ENCODE measurements at regions not wholly inside any gene's neighbourhood (a gene's known extent, or its start where the extent isn't known, plus 50 kb on each side); places are given as distances from the start of the nearest gene placed in this dataset.
A peak's percentile ranks its signal among the peaks of the same experiment; 100 is the strongest.

DNA sequence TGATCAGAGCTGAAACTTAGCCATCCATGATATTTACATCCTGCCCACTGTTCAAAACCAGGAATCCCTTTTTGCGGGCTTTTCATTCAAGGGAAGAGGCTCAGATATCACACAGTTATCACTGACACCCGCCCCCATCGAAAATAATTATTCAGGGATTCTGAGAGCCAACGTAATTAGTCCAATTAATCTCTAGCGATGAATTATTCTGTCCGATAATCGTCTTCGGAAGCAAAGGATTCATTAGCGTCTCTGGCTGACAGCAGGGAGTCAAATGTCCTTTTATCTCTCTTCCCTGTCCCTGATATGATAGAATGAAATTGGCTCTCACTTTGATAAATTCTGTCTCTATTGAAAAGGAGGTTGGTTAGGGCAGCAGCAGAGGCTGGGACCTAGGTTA lies 140.4 kb upstream of the IPO9 start:
- DNase-seq, result no peak

DNA sequence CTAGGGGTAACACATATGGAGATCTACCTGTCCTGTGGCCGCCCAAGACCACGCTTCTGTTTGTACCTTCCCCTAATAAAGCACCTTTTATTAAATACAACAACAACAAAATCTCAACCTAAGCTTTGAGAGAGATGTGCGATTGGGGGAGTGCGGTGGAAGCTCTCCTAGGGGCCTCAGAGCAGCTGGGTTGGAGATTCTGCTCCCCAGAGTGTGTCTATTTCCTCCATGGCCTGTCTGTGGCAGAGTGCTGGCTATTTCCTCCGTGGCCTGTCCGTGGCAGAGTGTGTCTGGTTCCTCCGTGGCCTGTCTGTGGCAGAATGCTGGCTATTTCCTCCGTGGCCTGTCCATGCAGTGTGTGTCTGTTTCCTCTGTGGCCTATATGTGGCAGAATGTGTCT lies 139.3 kb upstream of the IPO9 start:
- DNase-seq, result no peak

DNA sequence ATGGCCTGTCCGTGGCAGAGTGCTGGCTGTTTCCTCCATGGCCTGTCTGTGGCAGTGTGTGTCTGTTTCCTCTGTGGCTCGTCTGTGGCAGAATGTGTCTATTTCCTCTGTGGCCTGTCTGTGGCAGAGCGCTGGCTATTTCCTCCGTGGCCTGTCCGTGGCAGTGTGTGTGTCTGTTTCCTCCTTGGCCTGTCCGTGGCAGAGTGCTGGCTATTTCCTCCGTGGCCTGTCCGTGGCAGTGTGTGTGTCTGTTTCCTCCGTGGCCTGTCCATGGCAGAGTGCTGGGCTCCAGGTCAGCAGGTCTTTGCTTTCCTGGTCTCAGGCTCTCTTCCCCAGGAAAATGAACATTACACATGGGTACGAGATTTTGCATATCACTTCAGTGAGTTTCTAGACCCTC lies 138.4 kb upstream of the IPO9 start:
- DNase-seq, result no peak

DNA sequence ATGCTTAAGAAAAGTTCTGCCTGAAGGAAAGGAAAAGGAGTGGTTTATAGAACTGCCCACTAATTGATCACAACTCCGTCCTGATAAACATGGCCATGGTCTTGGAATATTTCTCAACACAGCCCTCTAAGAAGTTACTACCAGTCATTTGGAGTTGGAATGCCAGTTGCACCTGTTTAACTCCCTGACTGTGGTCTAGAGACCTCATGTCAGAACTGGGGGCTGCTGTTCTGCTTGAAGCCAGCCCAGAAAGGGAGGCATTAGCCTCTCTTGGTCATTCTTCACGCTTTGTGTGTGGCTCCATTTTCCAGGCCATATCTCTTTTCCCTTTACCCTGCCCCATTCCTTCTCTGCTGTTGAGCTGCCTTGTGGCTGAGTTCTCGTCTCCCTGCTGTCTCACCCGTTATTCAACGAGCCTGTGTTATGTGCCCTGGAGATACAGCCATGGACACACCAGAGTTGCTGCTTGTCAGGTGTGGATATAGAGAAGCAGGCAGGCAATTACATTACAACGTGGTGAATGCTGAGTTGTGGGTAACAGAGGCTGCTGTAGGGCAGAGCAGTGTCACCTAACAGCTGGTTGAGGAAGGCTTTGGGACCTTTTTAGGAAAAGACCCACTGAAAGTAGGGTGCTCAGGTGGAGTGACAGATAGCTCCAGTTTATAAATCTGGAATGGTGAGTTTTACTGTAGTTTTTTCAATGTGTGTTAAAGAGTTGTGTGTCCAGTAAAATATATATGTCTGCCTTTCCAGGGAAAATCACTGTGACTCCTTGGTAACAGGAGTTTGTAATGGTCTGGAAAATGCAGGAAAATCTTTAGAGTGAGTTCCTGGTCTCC lies 137.0 kb upstream of the IPO9 start:
- DNase-seq, result no peak

DNA sequence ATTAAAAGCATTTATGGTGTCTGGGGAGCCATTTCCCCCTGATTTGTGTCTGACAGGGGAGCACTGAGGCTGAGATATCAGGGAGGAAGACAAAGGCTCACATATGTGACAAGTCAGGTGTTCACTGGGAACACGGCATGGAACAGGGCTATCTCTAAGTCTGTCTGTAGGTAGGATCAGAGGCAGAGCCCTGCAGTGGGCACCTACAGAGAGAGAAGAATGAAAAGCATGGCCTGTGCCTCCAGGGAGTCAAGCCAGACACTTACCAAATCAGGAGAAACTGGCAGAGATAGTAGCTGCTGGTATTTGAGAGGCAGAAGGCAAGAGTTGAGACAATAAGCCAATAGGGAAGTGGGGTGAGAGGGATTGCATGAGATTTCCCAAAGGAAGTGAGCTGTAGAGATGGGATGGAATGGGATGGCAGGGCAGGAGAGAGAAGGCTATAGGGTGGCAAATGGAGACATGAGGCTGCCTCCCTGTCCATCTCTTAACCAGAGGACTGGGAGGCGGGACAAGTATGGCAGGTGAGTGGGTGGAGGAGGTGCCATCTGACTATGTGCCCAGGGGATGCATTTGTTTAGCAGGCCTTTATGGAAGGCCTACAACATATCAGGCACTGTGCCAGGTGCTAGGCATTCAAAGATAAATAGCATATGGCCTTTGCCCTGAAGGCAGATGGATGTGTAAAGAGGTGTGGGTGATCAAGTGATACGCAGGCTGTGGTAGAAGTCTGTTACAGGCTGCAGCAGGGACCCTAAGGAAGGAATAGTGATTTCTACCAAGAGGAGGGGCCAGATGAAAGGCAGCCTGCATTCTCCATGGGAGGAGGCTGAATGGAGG lies 136.2 kb upstream of the IPO9 start:
- no peak for DNase-seq

DNA sequence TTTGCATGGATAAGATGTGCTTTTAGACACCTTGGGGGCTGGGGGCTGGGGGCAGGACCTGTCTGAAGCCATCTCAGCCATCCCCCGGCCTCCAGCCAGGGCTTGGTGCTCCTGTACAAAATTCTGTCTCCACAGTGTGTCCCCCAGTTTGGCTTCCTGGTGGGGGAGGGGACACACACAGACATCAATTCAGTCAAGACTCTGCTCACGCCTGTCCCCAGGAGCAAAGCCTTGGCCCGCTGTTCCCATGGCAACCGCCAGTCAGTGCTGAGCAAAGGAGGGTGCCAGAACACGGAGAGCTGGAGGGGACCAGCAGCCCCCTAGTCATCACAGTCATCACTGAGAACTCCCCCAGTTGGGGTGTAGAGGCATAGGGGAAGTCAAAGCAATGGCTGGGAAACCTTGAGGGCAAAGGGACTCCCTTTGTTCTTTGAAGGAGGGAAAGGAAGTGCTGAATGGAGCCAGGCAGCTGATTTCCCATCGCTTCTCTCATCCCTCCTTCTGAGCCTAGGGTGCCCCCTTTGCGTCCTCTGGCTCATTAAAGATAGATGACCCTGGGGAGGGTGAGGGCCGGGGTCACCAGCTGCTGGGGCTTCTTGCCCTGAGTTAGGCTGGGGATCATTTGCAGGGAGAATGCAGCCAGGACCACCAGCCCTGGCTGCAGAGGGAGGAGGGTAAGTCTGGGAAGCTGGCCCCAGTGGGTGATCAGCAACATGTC lies 134.9 kb upstream of the IPO9 start:
- no peak for DNase-seq

DNA sequence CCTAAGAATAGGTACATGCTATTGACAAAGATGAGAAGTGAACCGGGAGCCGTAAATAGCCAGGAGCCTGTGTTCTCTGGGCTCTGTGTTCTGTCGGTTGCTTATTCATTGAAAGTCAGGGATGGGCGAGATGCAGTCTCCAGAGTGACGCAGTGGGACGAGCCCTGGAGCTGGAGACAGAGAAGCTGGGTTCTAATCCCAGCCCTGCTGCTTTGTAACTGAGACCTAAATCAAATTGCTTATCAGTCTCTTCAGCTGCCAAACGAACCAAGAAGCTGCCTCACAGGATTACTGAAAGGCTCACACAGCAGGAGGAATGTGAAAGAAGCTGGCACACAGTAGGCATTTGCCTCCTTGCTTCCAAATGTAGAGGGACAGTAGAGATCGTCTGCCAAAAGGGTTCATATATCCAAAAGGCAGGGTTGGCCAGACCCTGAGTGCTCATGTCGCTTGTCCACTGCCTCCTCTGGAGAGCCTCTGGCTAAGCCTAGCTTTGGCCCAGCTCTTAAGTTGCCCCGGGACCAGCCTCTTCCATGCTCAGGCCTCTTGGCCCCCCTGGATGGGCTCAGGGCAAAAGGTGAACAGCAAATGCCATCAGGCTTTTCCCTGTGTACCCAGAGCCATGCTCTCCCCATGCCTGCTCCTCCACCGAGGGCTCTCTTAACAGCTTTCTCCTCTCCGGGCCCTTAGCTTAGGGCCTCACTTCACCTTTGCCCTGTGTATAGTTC lies 134.2 kb upstream of the IPO9 start:
- DNase-seq, result no peak

DNA sequence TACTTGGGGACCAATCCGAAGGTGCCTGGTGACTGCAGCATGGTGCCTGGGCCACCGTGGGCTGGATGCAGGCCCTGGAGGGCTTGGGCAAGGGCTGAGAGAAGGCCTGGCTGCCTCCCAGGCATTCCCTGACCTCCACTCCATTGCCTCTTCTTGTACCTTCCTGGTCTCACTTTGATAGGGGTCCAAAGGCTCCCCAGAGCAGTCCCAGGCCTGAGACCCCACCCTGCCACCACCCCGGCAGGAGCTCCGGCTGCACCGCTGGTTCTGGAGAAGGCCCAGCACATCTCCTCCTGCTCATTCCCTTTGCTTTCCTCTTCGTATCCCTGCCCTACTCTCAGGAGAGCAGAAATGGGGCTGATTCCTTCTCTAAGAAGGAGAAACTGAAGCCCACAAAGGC lies 133.3 kb upstream of the IPO9 start:
- no peak for DNase-seq

DNA sequence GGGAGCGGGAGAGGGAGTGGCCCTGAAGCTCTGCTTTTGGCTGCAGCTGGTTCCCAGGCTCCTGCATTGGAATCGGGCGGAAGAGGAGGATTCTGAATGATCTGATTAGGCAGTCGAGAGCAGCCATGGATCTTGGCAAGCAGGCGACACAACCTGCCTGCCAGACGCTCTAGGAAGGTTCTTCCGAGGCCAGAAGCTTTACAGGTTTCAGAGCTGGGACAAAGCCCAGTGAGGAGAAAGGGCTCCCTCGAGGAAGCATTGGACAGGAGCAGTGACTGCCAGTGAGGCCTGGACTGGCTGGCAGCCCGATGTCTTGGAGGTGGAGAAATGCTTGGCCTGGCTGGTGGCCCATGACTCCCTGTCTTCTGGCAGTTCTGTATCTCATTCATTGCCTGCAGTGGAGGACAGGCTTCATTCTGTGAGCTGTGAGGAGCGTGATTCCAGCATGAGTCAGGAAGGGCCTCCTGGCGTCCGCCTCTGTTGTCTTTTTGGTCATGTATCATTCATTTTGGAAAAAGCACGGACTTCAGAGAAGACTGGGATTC lies 132.7 kb upstream of the IPO9 start:
- peak; percentile 77 for DNase-seq

DNA sequence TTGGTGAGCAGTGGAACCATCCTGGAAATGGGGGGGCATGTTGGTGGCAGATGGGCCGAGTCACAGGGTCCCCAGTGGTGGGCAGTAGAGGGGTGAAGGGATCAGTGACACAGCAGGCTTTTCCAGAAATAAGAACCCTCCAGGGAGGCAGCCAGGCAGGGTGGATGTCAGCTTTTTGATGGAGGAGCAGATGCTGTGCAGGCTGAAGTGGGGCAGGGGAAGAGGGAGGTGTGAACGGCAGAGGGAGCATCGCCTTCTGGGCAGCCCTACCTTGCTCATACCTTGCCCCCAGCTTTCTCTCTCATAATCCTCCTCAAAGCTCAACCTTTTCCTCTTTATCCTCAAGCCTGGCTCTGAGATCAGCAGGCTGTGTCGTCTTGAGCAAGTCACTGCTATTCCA lies 131.8 kb upstream of the IPO9 start:
- DNase-seq, result no peak

DNA sequence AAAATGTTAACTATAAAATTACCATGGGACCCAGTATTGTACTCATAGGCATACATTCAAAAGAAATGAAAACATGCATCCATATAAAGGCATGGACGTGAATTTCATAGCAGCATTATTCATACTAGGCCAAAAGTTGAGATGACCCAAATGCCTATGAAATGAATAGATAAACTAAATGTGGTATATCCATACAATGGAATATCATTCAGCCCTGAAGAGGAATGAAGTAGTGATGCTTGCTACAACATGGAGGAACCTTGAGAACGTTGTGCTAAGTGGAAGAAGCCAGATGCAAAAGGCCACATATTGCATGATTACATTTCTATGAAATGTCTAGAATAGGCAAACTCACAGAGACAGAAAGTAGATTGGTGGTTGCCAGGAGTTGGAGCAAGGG lies 127.1 kb upstream of the IPO9 start:
- DNase-seq, result no peak

DNA sequence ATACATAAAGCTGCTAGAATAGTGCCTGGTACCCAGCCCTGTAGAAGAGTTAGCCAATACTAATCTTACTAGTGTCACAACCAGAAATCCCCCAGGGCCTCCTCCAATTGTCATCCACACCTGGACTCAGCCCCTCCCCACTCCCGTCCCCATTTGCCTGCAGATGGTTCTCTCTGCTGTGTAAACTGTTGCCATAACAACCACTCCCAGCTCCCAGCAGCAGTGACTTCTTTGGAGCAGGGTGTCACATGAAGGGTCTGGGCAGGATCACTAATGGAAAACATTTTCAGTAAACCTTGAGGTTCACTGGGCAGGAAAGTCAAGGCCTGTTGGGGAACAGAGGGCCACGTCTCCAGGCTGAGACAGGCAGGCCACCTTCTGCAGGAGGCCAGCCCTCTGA lies 126.0 kb upstream of the IPO9 start:
- DNase-seq, result no peak

DNA sequence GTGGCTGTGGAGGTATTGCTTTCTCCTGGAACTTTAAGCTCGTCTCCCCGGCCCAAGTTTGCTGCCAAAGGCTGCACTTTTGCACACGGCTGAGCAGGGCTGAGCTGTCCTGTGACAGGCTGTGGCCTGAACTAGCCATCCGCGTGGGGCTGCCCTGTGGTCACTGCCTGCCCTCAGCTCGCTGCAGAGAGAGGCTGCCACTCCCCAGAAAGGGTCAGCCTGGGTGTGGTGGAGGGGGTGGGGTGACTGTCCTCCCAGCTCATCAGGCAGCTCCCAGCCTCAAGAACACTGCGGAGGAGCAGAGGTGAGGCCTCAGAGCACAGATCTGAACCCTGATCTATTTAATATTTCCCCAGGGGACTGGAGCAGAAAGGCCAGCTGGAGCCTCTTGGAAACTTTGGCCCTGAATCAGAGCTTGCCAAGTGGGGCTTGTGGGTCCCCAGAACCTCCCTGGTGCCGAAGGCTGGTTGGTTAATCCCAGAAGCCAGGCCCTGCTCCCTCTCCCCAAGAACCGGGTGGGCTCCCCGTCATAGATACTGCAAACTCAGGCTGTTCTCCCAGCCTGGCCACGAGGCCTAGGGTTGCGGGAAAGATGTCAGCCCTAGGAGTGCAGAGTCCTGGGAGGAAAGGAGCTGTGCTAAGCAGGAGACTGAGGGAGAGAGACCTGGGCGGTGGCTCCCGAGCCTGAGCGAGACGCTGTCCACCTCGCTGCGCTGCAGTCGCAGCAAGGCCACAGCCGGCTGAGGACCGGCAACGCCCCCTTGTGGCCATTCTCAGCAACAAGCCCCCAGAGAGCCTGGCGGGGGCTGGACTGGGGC lies 125.1 kb upstream of the IPO9 start:
- peak; percentile 76 for DNase-seq

DNA sequence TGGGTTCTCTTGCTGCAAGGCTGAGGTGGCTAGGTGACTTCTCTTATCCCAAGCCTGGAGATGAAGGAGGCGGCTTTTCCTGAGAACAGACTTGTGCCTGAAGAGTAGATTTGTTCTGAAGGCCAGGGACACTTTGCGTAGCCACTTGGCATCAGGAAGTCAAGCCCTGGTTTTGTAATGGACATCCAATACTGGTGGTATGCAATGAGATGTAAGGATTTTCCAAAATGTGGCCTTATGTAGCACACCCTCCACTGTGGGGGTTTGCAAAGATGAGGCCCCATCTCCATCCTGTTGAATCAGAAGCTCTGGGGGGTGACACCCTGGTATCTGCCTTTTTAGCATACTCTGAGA lies 124.5 kb upstream of the IPO9 start:
- DNase-seq, result no peak

DNA sequence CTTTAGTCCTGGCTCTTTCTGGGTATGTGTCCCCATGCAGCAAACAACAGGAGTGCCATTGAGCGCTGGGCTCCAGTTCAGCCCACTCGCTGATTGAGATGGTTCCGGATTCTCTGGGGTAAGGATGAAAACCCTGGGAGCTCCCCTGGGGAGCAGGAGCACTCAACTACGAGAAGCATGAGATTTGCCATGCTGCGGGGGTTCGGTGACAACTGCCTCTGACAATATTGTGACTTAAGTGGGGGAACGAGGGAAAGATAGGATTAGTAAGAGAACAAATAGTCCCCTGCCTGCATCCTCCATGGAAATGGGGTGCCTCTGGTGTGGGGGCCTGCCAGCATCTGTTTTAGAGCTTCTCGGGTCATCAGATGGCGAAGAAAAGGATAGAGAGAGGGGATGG lies 123.6 kb upstream of the IPO9 start:
- DNase-seq, result no peak

DNA sequence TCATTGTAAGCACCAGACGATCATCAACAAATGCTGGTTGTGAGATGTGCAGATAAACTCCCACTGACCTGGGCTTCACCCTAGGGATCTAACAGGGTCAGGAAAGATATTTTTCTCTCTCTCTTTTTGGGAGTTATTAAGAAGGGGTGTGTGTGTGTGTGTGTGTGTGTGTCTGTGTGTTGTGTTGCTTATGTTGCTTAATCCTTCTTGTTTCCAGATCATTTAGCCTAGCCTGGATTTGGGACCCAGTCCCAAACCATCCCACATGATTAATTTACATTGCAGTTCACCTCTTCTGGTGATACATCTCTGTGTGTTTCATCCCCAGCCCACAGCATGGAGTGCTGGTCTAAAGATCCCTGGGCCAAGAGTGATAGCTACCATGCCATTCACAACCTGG lies 122.8 kb upstream of the IPO9 start:
- DNase-seq, result no peak

DNA sequence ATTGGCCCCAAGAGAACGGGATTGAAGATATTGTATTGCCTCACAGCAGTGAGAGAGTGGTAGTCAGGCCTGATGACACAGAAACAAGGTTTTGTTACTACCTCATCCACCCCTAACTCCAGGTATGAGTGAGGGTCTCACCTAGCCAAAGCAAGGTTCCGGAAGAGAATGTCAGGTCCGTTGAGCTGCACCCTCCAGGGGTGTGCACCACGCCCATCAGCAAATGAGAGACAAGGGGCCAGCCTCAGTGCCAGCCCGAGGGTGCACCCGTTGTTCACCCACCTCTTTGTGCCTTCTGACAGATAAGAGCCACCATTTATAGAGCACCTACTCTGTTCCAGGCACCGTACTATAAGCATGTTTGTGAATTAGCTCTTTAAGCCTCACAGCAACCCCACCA lies 121.9 kb upstream of the IPO9 start:
- no peak for DNase-seq

DNA sequence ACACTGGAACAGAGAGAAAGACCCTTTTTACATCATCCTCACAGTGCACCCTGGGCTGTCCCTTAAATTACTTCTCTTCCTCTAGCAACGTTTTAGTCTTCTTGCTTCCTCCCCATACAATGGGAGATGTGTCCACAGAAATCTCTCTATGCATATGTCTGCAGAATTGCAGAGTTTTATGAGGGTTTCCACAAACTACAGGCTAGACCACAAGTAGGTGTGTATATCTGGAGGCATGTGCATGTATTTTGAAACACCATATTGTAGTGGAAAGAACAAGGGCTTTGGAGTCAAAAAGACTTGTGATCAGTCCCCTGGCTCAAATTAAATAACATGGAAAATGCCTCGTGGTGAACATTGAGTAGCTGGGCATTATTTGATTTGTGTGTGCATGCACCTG lies 121.3 kb upstream of the IPO9 start:
- DNase-seq, result no peak

DNA sequence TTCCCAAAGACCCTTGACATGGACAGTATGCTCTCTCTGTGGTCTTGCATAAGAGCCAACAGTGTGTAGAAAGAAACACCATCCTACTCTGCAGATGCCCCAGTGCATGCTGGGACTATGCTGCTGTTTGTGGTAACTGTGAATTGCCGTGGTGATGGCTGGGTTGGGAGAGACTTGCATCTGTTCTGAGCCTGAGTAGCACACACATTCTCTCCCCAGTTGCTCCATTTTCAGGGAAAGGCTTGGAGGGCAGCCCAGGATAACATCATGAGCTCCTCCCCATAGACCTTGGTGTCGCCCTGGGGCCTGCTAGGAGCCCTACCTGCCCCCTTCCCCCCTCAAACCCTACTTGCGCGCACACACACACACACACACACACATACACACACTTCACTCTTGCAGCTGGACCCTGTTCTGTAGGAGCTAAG lies 120.9 kb upstream of the IPO9 start:
- DNase-seq, result peak; percentile 57

DNA sequence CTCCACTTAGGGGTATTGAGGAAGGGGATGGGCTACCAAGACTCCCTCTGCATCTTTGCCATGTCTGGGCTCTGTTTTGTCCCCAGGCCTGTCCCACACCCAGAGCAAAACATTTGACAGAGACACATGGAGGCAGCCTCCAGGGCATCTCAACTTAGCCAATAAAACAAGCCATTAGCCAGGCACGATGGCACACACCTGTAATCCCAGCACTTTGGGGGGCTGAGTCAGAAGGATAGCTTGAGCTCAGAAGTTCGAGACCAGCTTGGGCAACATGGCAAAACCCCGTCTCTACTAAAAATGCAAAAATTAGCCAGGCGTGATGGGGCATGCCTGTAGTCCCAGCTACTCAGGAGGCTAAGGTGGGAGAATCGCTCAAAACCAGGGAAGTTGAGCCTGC lies 120.3 kb upstream of the IPO9 start:
- no peak for DNase-seq

DNA sequence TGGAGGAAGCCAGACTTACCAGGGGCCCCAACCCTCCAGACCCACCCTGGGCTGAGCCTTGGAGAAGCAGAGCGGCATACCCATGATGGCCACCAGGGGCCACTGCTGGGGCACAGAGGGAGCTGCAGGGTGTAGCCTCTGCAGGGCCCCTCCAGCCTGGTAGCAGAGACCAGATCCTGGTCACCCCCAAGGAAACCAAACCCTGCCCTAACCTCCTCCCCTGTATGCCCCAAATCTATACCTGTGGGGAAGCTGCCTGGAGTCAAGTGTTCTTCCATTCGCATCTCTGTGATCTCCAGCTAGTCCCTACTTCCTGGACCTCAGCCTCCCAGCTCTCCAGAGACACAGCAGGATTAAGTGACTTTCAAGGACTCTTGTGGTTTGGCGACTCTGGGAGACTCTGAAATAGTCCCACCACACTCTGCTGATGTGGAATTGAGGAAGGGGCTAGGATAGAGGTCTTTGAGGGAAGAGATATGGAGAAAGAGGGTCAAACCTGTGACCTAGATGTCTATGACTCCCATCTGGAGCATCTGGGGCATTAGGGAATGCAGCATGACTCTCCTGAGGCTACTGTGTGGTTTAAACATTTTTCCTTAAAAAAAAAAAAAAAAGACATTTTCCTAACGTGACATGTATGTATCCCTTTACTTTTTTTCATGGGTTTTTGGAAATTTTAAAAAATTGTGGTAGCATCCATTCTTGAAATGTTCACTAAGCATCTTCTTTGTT lies 119.2 kb upstream of the IPO9 start:
- DNase-seq, result peak; percentile 42

All from occipital lobe (tissue), 1 donor.